OCI-LY7 (cell line): ENCODE measurements at regions not wholly inside any gene's neighbourhood (a gene's known extent, or its start where the extent isn't known, plus 50 kb on each side); places are given as distances from the start of the nearest gene placed in this dataset.

ENCODE experiments used
- EZH2phosphoT487 ChIP-seq: fragments of 200-600 bp; sonication (generic); IDR thresholded peaks from 2 replicates; pipeline ENCODE4 v1.6.1; 2018; ENCODE audit warnings: low read depth, borderline replicate concordance, mild to moderate bottlenecking, mixed run types, antibody characterized with exemption, low read length, moderate library complexity, mixed read lengths
- TF ChIP-seq, protein P1 (sequence below): fragments of 200-600 bp; sonication (generic); conservative IDR thresholded peaks from 2 replicates; pipeline ENCODE4 v1.5.1; 2014; ENCODE audit warnings: mild to moderate bottlenecking, antibody characterized with exemption, low read length, moderate library complexity, mixed read lengths

DNA sequence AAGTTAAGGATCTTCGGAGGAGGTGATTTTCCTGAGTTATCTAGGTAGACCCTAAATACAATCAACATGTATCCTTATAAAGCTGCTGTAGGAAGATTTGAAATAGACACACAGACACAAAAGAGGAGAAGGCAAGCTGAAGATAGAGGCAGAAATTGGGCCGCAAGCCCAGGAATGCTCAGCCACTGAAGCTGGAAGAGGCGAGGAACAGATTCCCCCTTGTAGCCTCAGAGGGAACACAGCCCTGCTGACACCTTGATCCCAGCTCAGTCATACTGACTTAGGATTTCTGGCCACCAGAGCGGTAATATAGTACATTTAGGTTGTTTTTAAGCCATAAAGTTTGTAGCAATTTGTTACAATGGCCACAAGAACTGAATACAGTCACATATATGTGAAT is 90.9 kb downstream of the ETAA1 start:
- TF ChIP-seq, protein P1, sequence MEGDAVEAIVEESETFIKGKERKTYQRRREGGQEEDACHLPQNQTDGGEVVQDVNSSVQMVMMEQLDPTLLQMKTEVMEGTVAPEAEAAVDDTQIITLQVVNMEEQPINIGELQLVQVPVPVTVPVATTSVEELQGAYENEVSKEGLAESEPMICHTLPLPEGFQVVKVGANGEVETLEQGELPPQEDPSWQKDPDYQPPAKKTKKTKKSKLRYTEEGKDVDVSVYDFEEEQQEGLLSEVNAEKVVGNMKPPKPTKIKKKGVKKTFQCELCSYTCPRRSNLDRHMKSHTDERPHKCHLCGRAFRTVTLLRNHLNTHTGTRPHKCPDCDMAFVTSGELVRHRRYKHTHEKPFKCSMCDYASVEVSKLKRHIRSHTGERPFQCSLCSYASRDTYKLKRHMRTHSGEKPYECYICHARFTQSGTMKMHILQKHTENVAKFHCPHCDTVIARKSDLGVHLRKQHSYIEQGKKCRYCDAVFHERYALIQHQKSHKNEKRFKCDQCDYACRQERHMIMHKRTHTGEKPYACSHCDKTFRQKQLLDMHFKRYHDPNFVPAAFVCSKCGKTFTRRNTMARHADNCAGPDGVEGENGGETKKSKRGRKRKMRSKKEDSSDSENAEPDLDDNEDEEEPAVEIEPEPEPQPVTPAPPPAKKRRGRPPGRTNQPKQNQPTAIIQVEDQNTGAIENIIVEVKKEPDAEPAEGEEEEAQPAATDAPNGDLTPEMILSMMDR, result no peak
- TF ChIP-seq EZH2phosphoT487, result no peak
